LNCaP clone FGC (cell line): ENCODE measurements at regions not wholly inside any gene's neighbourhood (a gene's known extent, or its start where the extent isn't known, plus 50 kb on each side); places are given as distances from the start of the nearest gene placed in this dataset.
A peak's percentile ranks its signal among the peaks of the same experiment; 100 is the strongest.

Source experiments
- DNase-seq: peaks from one replicate; pipeline ENCODE4 v3.0.0-alpha.2; 2011; ENCODE audit warnings: low read depth
- H3K4me3 ChIP-seq: 2 replicates; pipeline ENCODE4 v1.5.1; 2011; ENCODE audit warnings: mild to moderate bottlenecking, low read depth, low read length, control low read depth
- CTCF ChIP-seq: IDR thresholded peaks from 2 replicates; pipeline ENCODE4 v1.5.1; 2012; ENCODE audit warnings: mild to moderate bottlenecking; ENCODE audit not compliant: control insufficient read depth, insufficient read depth; ENCODE audit errors: extremely low read depth

DNA sequence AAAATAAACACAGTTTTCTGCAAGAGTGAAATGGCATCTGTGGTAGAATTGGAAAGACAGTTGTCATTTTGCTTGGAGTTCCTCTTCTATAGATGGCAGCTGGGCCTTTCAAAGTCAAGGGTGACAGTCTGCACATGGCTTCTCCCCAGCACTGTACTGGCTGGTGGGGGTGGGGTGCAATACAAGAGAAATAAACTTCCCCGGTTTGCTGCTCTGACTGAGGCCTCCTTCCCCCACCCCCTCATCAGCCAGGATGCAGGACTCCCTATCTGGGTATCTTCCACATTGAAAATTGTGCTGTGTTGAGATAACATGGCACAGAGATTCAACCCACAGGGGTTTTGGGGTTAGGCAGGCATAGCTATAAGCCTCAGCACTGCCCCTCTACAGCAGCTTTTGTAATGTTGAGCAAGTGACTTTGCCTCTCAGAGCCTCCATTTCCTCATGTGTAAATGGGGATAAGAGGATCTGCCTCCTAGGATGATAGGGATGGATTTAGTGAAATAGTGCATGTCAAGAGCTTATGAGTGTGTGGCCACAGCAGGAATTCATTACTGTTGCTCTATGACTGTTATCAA, 85.8 kb upstream of the WDR11 start:
- no peak for DNase-seq
- H3K4me3 ChIP-seq = no peak overlapping the region
- no peak for TF ChIP-seq CTCF

GRCh38 chr10:120768227-120768626, 82.9 kb upstream of the WDR11 start:
- 0 out of 2 replicates have a peak, but pooled peaks have one; percentile 1 for TF ChIP-seq CTCF
- no peak overlapping the region for H3K4me3 ChIP-seq
- DNase-seq = no peak

DNA sequence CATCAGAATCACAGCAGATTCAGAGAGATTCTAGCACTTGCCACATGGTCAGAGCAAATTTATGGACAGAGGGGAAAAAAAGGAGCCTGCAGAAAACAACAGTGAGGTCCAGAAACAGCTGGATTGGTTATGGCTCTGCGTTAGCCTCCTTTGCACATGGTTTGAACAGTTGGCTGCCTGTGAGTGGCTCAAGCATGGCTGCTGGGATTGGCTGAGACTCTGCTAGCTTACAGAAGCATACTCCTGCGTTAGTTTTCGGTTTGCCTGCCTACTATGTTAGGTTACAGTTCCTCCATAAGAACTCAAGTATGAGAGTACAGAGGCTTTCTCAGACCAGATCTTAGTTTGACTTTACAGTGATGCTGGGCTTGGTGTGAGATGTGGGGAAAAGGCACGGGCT, 80.7 kb upstream of the WDR11 start:
- H3K4me3 ChIP-seq = no peak overlapping the region
- DNase-seq = no peak
- no peak for TF ChIP-seq CTCF

DNA sequence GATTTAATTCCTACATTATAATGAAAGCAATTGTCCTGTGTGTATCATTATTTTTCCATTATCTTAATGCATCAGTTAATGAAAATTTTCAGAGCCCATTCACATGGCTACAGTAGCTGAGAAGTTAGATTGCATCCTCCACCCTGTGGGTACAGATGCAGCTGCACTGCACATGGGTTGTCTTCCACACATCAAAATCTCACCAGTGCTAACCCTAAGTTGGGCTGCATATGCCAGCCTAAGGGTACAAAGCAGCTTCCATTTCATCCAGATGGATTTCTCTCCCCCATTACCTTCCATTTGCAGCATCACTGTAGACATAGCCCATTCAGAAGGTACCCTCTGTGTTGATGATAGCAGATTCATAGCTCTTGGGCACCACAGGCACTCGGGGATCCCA, 74.7 kb upstream of the WDR11 start:
- DNase-seq = no peak
- no peak for TF ChIP-seq CTCF
- H3K4me3 ChIP-seq = no peak overlapping the region

GRCh38 chr10:120782336-120782735, 68.8 kb upstream of the WDR11 start:
- DNase-seq = no peak
- H3K4me3 ChIP-seq = no peak overlapping the region
- TF ChIP-seq CTCF = no peak

- no peak for DNase-seq
- H3K4me3 ChIP-seq = no peak overlapping the region
- no peak for TF ChIP-seq CTCF
These were observed 68.1 kb upstream of the WDR11 start for GRCh38 chr10:120783098-120783497.

DNA sequence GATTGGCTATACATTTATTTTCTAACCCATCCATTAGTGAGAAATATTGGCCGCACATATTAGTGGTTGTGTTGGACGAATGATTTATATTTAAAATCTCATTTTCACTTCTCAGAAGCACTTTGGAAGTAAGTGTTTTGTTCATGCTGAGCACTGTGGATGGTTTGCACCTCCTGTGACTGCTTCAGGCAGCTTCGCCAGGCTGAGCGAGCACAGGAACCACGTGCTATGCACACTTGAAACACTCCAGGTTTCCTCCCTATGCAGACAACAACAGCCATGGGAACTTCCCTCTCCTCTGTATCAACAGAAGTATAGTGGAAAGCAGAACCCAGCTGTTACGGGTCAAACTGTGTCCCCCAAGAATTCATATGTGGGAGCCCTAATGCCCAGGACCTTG, 67.3 kb upstream of the WDR11 start:
- no peak for DNase-seq
- TF ChIP-seq CTCF = no peak
- no peak overlapping the region for H3K4me3 ChIP-seq
